ENCODE measurements at regions not wholly inside any gene's neighbourhood (a gene's known extent, or its start where the extent isn't known, plus 50 kb on each side); places are given as distances from the start of the nearest gene placed in this dataset.

DNA sequence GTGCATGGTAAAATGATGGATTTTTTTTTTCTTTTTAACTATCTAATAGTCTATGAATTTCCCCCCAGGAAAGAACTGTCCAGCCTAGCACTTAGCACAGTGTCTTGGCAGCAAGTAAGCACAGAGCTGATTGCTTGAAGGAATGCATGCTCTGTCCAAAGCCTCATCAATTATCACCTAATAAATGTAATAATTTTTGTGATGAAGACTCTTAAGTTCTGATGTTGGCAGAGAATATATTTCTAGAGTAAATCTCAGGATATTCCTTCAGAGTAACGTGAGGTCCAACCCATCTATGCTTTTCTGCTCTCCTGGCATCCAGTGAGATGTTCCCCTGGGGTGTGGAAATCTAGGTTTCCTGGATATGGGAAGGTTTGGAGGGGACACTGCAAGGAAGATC lies 152.4 kb downstream of the TMX1 start:
- no peak for TF ChIP-seq SIN3A (conservative IDR thresholded peaks at IDR 0.05 in 1 of 2, IDR thresholded peaks at IDR 0.05 in 1 of 2; ENCODE audit: low read depth in 1 of 2, low read length in 2 of 2)
- TF ChIP-seq POLR2AphosphoS5 (IDR thresholded peaks at IDR 0.05; ENCODE audit: low read depth, low read length) = no peak
- no peak for TF ChIP-seq EZH2 (IDR thresholded peaks at IDR 0.05; ENCODE audit: low read depth, low read length, severe bottlenecking)
- TF ChIP-seq CTCF (IDR thresholded peaks at IDR 0.05; ENCODE audit: control extremely low read depth in 1 of 3, insufficient read depth in 1 of 3, low read depth in 1 of 3, low read length in 3 of 3) = no peak
- no peak for TF ChIP-seq SP1 (IDR thresholded peaks at IDR 0.05; ENCODE audit: low read depth, low read length)
- TF ChIP-seq, protein P1, sequence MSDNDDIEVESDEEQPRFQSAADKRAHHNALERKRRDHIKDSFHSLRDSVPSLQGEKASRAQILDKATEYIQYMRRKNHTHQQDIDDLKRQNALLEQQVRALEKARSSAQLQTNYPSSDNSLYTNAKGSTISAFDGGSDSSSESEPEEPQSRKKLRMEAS (IDR thresholded peaks at IDR 0.05) = no peak
- TF ChIP-seq JUN (IDR thresholded peaks at IDR 0.05; ENCODE audit: low read depth, low read length) = no peak

Measured in H1 (cell line).